ENCODE measurements at regions not wholly inside any gene's neighbourhood (a gene's known extent, or its start where the extent isn't known, plus 50 kb on each side); places are given as distances from the start of the nearest gene placed in this dataset.

- no peaks in the 10 kb centered on the region for H3K27me3 ChIP-seq (ENCODE audit: insufficient read depth, low read depth, severe bottlenecking)
- TF ChIP-seq CTCF (IDR thresholded peaks at IDR 0.05; ENCODE audit: low read depth, low read length): no peak
- DNase-seq: no peak
- no peak overlapping the region for H3K4me3 ChIP-seq (ENCODE audit: low read depth, low read length)
- H3K27ac ChIP-seq: no peak overlapping the region
- no peaks in the 10 kb centered on the region for H3K36me3 ChIP-seq
- no peaks in the 10 kb centered on the region for H3K9me3 ChIP-seq (ENCODE audit: severe bottlenecking)
Observed at GRCh38 chr7:50190776-50191175, 97.7 kb upstream of the ZPBP start.

GRCh38 chr7:50189371-50189770, 96.3 kb upstream of the ZPBP start:
- Histone ChIP-seq H3K9me3 (ENCODE audit: severe bottlenecking) (no peaks in the 10 kb centered on the region), H3K27ac (no peak overlapping the region), H3K36me3 (no peaks in the 10 kb centered on the region), H3K27me3 (ENCODE audit: insufficient read depth, low read depth, severe bottlenecking) (no peaks in the 10 kb centered on the region), H3K4me3 (ENCODE audit: low read depth, low read length) (no peak overlapping the region)
- no peak for TF ChIP-seq CTCF (IDR thresholded peaks at IDR 0.05; ENCODE audit: low read depth, low read length)
- no peak for DNase-seq

- Histone ChIP-seq H3K27ac (no peak overlapping the region), H3K4me3 (ENCODE audit: low read depth, low read length) (no peak overlapping the region), H3K9me3 (ENCODE audit: severe bottlenecking) (no peaks in the 10 kb centered on the region), H3K36me3 (no peaks in the 10 kb centered on the region), H3K27me3 (ENCODE audit: insufficient read depth, low read depth, severe bottlenecking) (no peaks in the 10 kb centered on the region)
- no peak for DNase-seq
- no peak for TF ChIP-seq CTCF (IDR thresholded peaks at IDR 0.05; ENCODE audit: low read depth, low read length)
Observed at GRCh38 chr7:50185951-50186682, 93.1 kb upstream of the ZPBP start.

GRCh38 chr7:50185208-50185607, 92.2 kb upstream of the ZPBP start:
- Histone ChIP-seq H3K9me3 (ENCODE audit: severe bottlenecking) (no peaks in the 10 kb centered on the region), H3K4me3 (ENCODE audit: low read depth, low read length) (no peak overlapping the region), H3K27ac (no peak overlapping the region), H3K27me3 (ENCODE audit: insufficient read depth, low read depth, severe bottlenecking) (no peaks in the 10 kb centered on the region), H3K36me3 (no peaks in the 10 kb centered on the region)
- TF ChIP-seq CTCF (IDR thresholded peaks at IDR 0.05; ENCODE audit: low read depth, low read length): no peak
- no peak for DNase-seq

GRCh38 chr7:50184271-50184990, 91.4 kb upstream of the ZPBP start:
- H3K9me3 ChIP-seq (ENCODE audit: severe bottlenecking): no peaks in the 10 kb centered on the region
- no peak overlapping the region for H3K27ac ChIP-seq
- DNase-seq: no peak
- no peak for TF ChIP-seq CTCF (IDR thresholded peaks at IDR 0.05; ENCODE audit: low read depth, low read length)
- no peaks in the 10 kb centered on the region for H3K27me3 ChIP-seq (ENCODE audit: insufficient read depth, low read depth, severe bottlenecking)
- H3K4me3 ChIP-seq (ENCODE audit: low read depth, low read length): no peak overlapping the region
- H3K36me3 ChIP-seq: no peaks in the 10 kb centered on the region
